ENCODE measurements at regions not wholly inside any gene's neighbourhood (a gene's known extent, or its start where the extent isn't known, plus 50 kb on each side); places are given as distances from the start of the nearest gene placed in this dataset.
"Not testable (repeated sequence)": the region's sequence is repeated elsewhere in the genome, so short reads cannot be mapped to it uniquely, and the experiment has no call there.

GRCh38 chr11:55431541-55431940, 63.8 kb downstream of the OR4A15 start:
- not testable (repeated sequence) for TF ChIP-seq CTCF (conservative IDR thresholded peaks at IDR 0.05); ZFX (IDR thresholded peaks at IDR 0.05)

Measured in C4-2B (cell line).